ENCODE measurements at regions not wholly inside any gene's neighbourhood (a gene's known extent, or its start where the extent isn't known, plus 50 kb on each side); places are given as distances from the start of the nearest gene placed in this dataset.

GRCh38 chr5:54904425-54904824 lies 81.0 kb downstream of the ESM1 start:
- H3K4me3 ChIP-seq (ENCODE audit: low read length in 3 of 3) = no peak overlapping the region
- no peak overlapping the region for H3K9ac ChIP-seq (ENCODE audit: low read depth in 1 of 3, low read length in 3 of 3)
- H3K4me1 ChIP-seq (ENCODE audit: control insufficient read depth in 3 of 3, insufficient read depth in 3 of 3, low read length in 3 of 3) = peaks cover 4 to 9% (median 4%) of the 10 kb centered on the region in 3 donors
- no peaks in the 10 kb centered on the region for H3K9me3 ChIP-seq (ENCODE audit: control insufficient read depth in 3 of 3, low read length in 3 of 3)
- no peak overlapping the region for H3K27ac ChIP-seq (ENCODE audit: low read depth, low read length)
- peaks cover 0 to 7% (median 0%) of the 10 kb centered on the region in 3 donors for H3K27me3 ChIP-seq (ENCODE audit: control insufficient read depth in 3 of 3, insufficient read depth in 3 of 3, low read length in 3 of 3)
- no peaks in the 10 kb centered on the region for H3K36me3 ChIP-seq (ENCODE audit: control insufficient read depth in 3 of 3, insufficient read depth in 3 of 3, low read length in 3 of 3)

DNA sequence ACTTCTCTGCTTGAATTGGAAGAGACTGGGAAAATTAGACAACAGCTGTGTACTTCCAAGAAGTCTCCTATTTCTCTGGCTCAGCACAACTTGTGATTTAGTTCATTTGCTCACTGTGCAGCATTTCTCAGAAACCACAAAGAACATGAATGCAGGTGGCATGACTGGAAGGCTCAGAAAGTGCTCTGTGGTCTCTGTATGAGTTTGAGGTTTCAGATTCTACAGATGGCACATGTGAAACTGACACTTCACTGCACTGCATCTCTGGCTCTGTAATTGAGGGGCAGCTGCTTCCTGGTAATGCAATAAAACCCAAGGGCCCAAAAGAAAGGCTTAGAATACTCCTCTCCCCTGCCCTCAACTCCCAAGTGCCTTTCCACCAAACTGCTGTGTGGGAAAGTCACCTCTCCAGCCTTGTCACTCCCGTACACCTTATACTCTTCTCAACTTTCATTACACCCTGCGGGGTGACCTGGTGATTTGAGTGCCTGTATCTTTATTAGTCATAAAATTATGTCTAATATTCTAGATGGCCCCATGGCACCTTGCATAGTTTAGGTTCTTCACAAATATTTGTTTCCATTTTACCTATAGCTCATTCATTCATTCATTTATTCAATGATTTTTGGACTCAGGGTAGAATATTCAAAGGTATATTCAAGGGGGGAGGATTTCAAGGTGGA lies 82.5 kb downstream of the ESM1 start:
- Histone ChIP-seq H3K36me3 (ENCODE audit: control insufficient read depth in 3 of 3, insufficient read depth in 3 of 3, low read length in 3 of 3) (no peaks in the 10 kb centered on the region), H3K4me3 (ENCODE audit: low read length in 3 of 3) (no peak overlapping the region), H3K27ac (ENCODE audit: low read depth, low read length) (no peak overlapping the region), H3K4me1 (ENCODE audit: control insufficient read depth in 3 of 3, insufficient read depth in 3 of 3, low read length in 3 of 3) (peaks cover 4 to 9% (median 4%) of the 10 kb centered on the region in 3 donors), H3K9me3 (ENCODE audit: control insufficient read depth in 3 of 3, low read length in 3 of 3) (no peaks in the 10 kb centered on the region), H3K9ac (ENCODE audit: low read depth in 1 of 3, low read length in 3 of 3) (no peak overlapping the region), H3K27me3 (ENCODE audit: control insufficient read depth in 3 of 3, insufficient read depth in 3 of 3, low read length in 3 of 3) (peaks cover 0 to 7% (median 0%) of the 10 kb centered on the region in 3 donors)

GRCh38 chr5:54900984-54901725 lies 84.2 kb downstream of the ESM1 start:
- H3K27me3 ChIP-seq (ENCODE audit: control insufficient read depth in 3 of 3, insufficient read depth in 3 of 3, low read length in 3 of 3) = peaks cover 0 to 7% (median 3%) of the 10 kb centered on the region in 3 donors
- no peak overlapping the region for H3K9ac ChIP-seq (ENCODE audit: low read depth in 1 of 3, low read length in 3 of 3)
- H3K27ac ChIP-seq (ENCODE audit: low read depth, low read length) = no peak overlapping the region

DNA sequence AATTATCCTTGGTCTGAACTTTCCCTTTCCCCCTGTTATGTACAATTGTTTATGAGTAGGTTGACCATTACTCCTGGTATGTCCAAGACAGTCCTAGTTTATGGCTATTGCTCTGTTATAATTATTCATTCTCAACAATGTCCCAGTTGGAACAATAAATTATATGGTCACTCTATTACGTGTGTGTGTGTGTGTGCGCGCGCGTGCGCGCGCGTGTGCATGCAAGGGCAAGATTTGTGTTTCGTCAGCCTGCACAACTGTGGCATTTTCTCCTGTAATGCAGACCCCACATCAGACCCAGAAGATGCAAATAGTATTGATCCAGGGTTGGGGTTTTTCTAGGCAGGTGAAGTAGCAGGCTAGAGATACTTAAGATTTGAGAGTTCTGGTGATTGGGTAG lies 88.4 kb downstream of the ESM1 start:
- no peaks in the 10 kb centered on the region for H3K9me3 ChIP-seq (ENCODE audit: control insufficient read depth in 3 of 3, low read length in 3 of 3)
- H3K4me1 ChIP-seq (ENCODE audit: control insufficient read depth in 3 of 3, insufficient read depth in 3 of 3, low read length in 3 of 3) = peaks cover 0 to 4% (median 3%) of the 10 kb centered on the region in 3 donors
- no peak overlapping the region for H3K4me3 ChIP-seq (ENCODE audit: low read length in 3 of 3)
- no peak overlapping the region for H3K27ac ChIP-seq (ENCODE audit: low read depth, low read length)
- H3K27me3 ChIP-seq (ENCODE audit: control insufficient read depth in 3 of 3, insufficient read depth in 3 of 3, low read length in 3 of 3) = peaks cover 0 to 7% (median 3%) of the 10 kb centered on the region in 3 donors
- no peak overlapping the region for H3K9ac ChIP-seq (ENCODE audit: low read depth in 1 of 3, low read length in 3 of 3)
- H3K36me3 ChIP-seq (ENCODE audit: control insufficient read depth in 3 of 3, insufficient read depth in 3 of 3, low read length in 3 of 3) = no peaks in the 10 kb centered on the region

More at GRCh38 chr5:54900984-54901725, 84.2 kb downstream of the ESM1 start:
- Histone ChIP-seq H3K4me3 (ENCODE audit: low read length in 3 of 3) (no peak overlapping the region), H3K36me3 (ENCODE audit: control insufficient read depth in 3 of 3, insufficient read depth in 3 of 3, low read length in 3 of 3) (no peaks in the 10 kb centered on the region), H3K9me3 (ENCODE audit: control insufficient read depth in 3 of 3, low read length in 3 of 3) (no peaks in the 10 kb centered on the region), H3K4me1 (ENCODE audit: control insufficient read depth in 3 of 3, insufficient read depth in 3 of 3, low read length in 3 of 3) (peaks cover 4 to 9% (median 4%) of the 10 kb centered on the region in 3 donors)

DNA sequence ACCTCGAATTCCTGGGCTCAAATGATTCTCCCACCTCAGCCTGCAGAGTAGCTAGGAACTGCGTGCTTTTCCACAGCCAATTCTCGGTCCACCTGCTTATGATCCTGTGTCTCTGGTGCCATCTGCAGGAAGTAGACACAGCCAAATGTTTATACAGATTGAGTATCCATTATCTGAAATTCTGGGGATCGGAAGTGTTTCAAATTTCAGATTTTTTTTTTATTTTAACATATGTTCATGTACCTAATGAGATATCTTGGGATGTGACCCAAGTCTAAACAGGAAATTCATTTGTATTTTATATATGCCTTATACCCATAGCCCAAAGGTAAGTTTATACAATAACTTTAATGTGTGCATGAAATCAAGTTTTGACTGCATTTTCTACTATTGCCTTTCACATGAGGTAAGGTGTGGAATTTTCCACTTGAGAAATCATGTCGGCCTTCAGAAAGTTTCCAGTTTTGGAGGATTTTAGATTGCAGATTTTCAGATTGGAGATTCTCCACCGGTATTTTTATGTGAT lies 89.5 kb downstream of the ESM1 start:
- H3K4me3 ChIP-seq (ENCODE audit: low read length in 3 of 3) = no peak overlapping the region
- peaks cover 0 to 3% (median 3%) of the 10 kb centered on the region in 3 donors for H3K27me3 ChIP-seq (ENCODE audit: control insufficient read depth in 3 of 3, insufficient read depth in 3 of 3, low read length in 3 of 3)

DNA sequence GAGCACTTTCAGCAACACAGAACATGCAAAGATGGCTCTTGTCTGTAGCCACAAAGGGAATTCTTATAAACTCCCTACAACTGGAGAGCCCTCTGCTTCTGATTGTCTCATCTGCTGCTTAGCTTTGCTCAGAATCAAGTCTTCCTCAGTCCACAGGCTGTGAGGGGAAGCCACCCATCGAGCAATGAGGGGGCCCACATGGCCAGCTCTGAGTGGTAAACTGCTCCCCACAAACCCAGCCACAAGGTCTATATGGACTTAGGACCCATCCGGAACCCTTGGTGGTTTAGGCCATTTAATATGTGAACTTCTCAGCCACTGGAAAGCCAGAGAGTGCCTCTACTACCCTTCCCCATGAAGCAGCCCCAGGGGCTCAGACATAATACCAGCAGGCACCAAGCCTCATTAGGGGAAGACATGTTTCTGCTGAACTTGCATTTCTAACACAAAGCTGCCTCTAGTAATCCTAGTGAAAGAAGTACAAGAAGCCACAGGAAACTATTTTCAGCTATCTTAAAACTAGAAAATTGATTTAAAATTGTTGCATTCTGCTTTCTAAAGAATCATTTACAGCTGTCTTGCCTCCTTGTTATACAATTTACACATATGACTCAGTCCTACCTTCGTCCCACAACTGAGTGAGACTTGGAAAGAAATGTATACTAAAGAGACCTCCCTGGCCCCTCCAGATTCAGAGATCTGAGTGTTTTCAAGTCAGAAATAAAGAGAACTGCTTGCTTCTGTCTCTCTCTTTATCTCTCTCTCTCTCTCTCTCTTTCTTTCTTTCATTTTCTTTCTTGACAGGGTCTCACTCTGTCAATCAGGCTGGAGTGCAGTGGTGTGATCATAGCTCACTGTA lies 90.2 kb downstream of the ESM1 start:
- H3K4me1 ChIP-seq (ENCODE audit: control insufficient read depth in 3 of 3, insufficient read depth in 3 of 3, low read length in 3 of 3) = no peaks in the 10 kb centered on the region
- no peak overlapping the region for H3K4me3 ChIP-seq (ENCODE audit: low read length in 3 of 3)
- H3K9me3 ChIP-seq (ENCODE audit: control insufficient read depth in 3 of 3, low read length in 3 of 3) = no peaks in the 10 kb centered on the region
- H3K36me3 ChIP-seq (ENCODE audit: control insufficient read depth in 3 of 3, insufficient read depth in 3 of 3, low read length in 3 of 3) = no peaks in the 10 kb centered on the region
- no peak overlapping the region for H3K9ac ChIP-seq (ENCODE audit: low read depth in 1 of 3, low read length in 3 of 3)
- H3K27me3 ChIP-seq (ENCODE audit: control insufficient read depth in 3 of 3, insufficient read depth in 3 of 3, low read length in 3 of 3) = peaks cover 0 to 3% (median 2%) of the 10 kb centered on the region in 3 donors
- H3K27ac ChIP-seq (ENCODE audit: low read depth, low read length) = no peak overlapping the region

More for the DNA sequence above, 89.5 kb downstream of the ESM1 start:
- no peak overlapping the region for H3K27ac ChIP-seq (ENCODE audit: low read depth, low read length)
- H3K9me3 ChIP-seq (ENCODE audit: control insufficient read depth in 3 of 3, low read length in 3 of 3) = no peaks in the 10 kb centered on the region
- no peaks in the 10 kb centered on the region for H3K36me3 ChIP-seq (ENCODE audit: control insufficient read depth in 3 of 3, insufficient read depth in 3 of 3, low read length in 3 of 3)
- no peaks in the 10 kb centered on the region for H3K4me1 ChIP-seq (ENCODE audit: control insufficient read depth in 3 of 3, insufficient read depth in 3 of 3, low read length in 3 of 3)
- no peak overlapping the region for H3K9ac ChIP-seq (ENCODE audit: low read depth in 1 of 3, low read length in 3 of 3)

GRCh38 chr5:54889826-54890225 lies 95.6 kb downstream of the ESM1 start:
- H3K4me1 ChIP-seq (ENCODE audit: control insufficient read depth in 3 of 3, insufficient read depth in 3 of 3, low read length in 3 of 3) = no peaks in the 10 kb centered on the region
- H3K27me3 ChIP-seq (ENCODE audit: control insufficient read depth in 3 of 3, insufficient read depth in 3 of 3, low read length in 3 of 3) = peaks cover 4 to 8% (median 5%) of the 10 kb centered on the region in 3 donors
- no peak overlapping the region for H3K4me3 ChIP-seq (ENCODE audit: low read length in 3 of 3)
- no peak overlapping the region for H3K27ac ChIP-seq (ENCODE audit: low read depth, low read length)
- H3K36me3 ChIP-seq (ENCODE audit: control insufficient read depth in 3 of 3, insufficient read depth in 3 of 3, low read length in 3 of 3) = no peaks in the 10 kb centered on the region
- no peaks in the 10 kb centered on the region for H3K9me3 ChIP-seq (ENCODE audit: control insufficient read depth in 3 of 3, low read length in 3 of 3)
- no peak overlapping the region for H3K9ac ChIP-seq (ENCODE audit: low read depth in 1 of 3, low read length in 3 of 3)

DNA sequence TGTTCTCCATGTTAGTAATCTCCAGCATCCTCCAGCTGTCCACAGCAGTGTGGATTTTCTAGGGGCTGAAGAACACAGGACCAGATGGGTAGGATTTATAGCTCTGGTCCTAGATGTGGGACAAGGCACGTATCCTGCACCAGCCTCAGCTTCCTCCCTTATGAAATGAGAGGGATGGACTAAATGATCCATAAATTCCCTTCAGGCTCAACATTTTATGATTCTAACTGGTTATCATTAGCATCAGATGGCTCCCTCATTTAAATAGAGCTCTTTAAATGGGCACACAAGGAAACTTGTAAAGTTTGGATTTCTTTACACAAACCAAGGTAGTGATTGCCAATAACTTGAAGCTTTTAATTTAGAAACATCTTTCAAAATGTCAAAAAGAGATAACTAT lies 97.7 kb downstream of the ESM1 start:
- Histone ChIP-seq H3K4me1 (ENCODE audit: control insufficient read depth in 3 of 3, insufficient read depth in 3 of 3, low read length in 3 of 3) (peaks cover 5 to 7% (median 6%) of the 10 kb centered on the region in 3 donors), H3K27me3 (ENCODE audit: control insufficient read depth in 3 of 3, insufficient read depth in 3 of 3, low read length in 3 of 3) (peaks cover 7 to 18% (median 17%) of the 10 kb centered on the region in 3 donors)

GRCh38 chr5:54886866-54887265 lies 98.5 kb downstream of the ESM1 start:
- Histone ChIP-seq H3K9me3 (ENCODE audit: control insufficient read depth in 3 of 3, low read length in 3 of 3) (no peaks in the 10 kb centered on the region), H3K9ac (ENCODE audit: low read depth in 1 of 3, low read length in 3 of 3) (no peak overlapping the region), H3K36me3 (ENCODE audit: control insufficient read depth in 3 of 3, insufficient read depth in 3 of 3, low read length in 3 of 3) (no peaks in the 10 kb centered on the region), H3K27me3 (ENCODE audit: control insufficient read depth in 3 of 3, insufficient read depth in 3 of 3, low read length in 3 of 3) (peaks cover 7 to 18% (median 17%) of the 10 kb centered on the region in 3 donors), H3K27ac (ENCODE audit: low read depth, low read length) (no peak overlapping the region), H3K4me3 (ENCODE audit: low read length in 3 of 3) (no peak overlapping the region), H3K4me1 (ENCODE audit: control insufficient read depth in 3 of 3, insufficient read depth in 3 of 3, low read length in 3 of 3) (peaks cover 5 to 7% (median 6%) of the 10 kb centered on the region in 3 donors)

More for the DNA sequence above, 97.7 kb downstream of the ESM1 start:
- no peak overlapping the region for H3K4me3 ChIP-seq (ENCODE audit: low read length in 3 of 3)
- H3K9me3 ChIP-seq (ENCODE audit: control insufficient read depth in 3 of 3, low read length in 3 of 3) = no peaks in the 10 kb centered on the region
- no peak overlapping the region for H3K9ac ChIP-seq (ENCODE audit: low read depth in 1 of 3, low read length in 3 of 3)
- H3K36me3 ChIP-seq (ENCODE audit: control insufficient read depth in 3 of 3, insufficient read depth in 3 of 3, low read length in 3 of 3) = no peaks in the 10 kb centered on the region
- no peak overlapping the region for H3K27ac ChIP-seq (ENCODE audit: low read depth, low read length)

Measured in skeletal muscle tissue (tissue), 3 donors.